HG03175 (cell line): ENCODE measurements at regions not wholly inside any gene's neighbourhood (a gene's known extent, or its start where the extent isn't known, plus 50 kb on each side); places are given as distances from the start of the nearest gene placed in this dataset.
"Not testable (repeated sequence)": the region's sequence is repeated elsewhere in the genome, so short reads cannot be mapped to it uniquely, and the experiment has no call there.

Experiments used
- ATAC-seq: cut with Tn5 transposase; IDR thresholded peaks from one replicate; pipeline ENCODE4 v1.9.1; 2021; ENCODE audit warnings: mild to moderate bottlenecking, moderate library complexity; ENCODE audit not compliant: unreplicated experiment

DNA sequence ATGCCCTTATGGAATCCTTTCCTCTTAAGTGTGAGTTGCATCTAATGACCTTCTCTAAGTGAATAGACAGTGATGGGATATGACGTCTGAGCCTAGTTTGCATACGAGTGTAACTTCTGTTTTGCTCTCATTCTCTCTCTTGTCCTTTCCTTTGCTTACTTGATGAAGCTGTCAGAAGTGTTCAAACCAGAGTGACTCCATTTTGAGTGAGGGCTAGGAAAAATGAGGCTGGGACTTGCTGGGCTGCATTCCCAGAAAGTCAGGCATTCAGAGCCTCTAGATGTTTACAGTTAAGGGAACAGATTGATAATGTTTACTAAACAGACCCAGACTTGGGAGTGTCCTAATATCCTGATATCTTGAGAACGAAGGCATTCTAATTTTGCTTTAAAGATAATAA is 311.2 kb upstream of the SOX4 start:
- not testable (repeated sequence) for ATAC-seq

GRCh38 chr6:21284166-21284565 is 309.4 kb upstream of the SOX4 start:
- no peak for ATAC-seq

DNA sequence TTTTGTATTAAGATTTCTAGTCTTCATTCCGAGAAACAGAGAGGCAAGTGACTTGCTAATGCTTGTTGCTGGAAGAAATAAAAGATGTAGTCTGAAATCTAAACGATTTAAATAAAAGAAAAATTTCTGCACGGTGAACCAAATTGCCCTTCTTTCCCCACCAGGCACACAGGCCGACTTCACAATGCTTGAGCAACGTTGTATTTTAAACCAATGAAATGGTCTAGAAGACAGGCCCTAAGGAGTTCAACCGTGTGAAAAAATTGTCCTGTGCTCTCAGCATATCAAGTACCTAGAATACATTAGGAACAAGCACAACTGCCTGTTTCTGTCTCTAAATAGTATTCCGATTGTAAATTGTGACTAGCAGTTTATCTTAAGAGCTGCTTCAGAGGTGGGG is 308.8 kb upstream of the SOX4 start:
- ATAC-seq = no peak

- ATAC-seq = no peak
These were observed 299.4 kb upstream of the SOX4 start for GRCh38 chr6:21294144-21294543.

DNA sequence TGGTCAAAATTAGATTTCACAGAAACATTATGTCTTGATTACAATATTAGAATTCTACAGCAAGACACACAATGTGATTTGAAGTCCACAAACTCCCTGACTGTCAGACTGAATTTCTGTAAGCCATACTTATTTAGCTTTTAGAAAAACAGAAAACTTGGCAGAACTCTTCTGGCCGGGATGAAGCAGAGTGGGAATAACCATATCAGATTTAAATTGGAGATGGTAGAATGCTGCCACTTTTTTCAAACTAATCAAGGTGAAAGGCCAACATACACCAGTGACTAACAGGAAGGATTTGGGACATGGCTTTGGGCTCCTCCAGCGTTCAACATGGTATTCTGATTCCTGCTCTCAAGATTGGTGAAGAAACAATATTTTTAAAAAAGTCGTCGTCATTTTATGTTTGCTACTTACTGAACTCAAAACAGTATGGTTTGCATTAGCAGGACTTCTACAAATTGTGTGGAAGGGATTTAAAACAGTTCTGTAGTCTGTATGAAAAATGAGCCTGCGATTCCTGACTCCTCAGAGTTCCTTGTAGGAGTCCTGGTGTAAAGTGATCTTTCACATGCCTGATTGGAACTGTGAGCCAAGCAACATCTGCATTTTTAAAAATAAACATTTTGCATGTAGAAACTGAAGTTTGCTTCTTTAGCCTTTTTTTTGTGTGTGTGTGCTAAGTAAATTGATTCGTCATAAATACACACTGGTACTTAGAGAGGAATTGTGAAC is 297.9 kb upstream of the SOX4 start:
- no peak for ATAC-seq

DNA sequence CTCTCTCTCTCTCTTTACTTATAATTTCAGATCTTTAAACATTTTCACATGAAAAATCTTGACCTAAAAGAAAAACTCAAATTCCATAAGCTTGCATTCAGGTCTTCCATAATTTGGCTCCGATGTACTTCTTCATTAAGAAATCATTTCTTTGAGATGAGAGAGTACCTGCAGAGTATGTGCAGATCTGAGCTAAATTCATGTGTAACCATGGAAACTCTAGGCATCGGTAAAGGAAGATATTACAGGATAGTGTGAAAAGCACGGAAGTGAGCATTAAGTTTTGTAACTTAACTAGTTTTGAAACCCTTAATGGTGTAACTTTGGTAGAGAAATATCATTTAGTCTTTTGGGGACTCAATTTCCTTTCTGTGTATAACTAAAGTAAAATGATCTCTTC is 295.9 kb upstream of the SOX4 start:
- no peak for ATAC-seq

DNA sequence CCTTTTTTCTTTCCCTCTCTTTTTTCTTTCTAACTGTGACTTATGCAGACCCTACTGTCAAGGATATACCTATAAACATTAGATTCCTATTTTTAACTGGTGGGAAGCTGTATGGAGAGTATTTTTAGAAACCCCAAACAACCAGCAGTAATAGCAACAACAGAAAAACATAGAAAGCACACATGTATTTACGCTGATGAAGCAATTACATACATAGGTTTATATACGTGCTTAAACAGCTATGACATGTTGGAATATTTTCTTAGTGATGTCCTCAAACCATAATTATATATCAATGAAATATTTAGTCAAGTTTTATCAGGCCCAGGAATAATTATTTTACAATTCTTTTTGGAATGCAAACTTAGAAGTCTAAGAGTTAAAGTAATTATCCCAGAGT is 294.3 kb upstream of the SOX4 start:
- ATAC-seq = no peak

DNA sequence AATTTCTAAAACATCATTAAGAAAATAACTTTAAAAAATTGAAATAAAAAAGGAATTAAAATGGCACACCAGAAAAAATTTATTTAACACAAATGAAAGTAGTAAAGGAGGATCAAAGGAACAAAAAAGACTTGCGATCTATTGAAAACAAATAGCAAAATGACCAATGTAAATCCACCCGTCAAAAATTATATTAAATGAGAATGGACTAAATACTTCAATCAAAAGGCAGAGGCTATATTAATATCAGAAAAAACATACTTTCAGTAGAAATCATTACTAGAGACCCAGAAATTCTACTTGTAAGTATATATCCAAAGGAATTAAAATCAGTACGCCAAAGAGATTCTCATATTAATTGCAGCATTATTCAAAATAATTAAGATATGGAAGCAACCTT is 293.1 kb upstream of the SOX4 start:
- no peak for ATAC-seq

GRCh38 chr6:21305893-21306332 is 287.6 kb upstream of the SOX4 start:
- no peak for ATAC-seq

GRCh38 chr6:21306546-21306945 is 287.0 kb upstream of the SOX4 start:
- no peak for ATAC-seq

DNA sequence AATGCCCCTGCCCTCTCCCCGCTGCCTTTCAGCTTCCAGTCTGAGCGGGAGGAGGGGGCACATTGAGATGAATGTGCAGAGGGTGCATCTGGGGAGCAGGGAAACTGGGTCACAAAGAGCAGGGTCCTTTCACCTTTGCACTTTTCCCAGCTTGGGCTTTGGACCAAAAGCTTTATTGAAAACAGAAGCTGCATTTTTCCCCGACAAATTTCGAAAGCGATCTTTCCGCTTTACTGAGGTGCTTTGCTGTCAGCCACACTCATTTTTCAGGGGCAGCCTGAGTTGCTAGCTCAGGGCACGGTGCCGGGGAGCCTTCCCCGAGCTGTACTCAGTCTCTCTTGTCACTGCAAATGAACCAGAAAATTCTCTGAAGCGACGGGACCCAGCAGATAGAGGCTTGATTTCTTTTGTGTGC is 283.7 kb upstream of the SOX4 start:
- no peak for ATAC-seq

- ATAC-seq = no peak
These were observed 282.9 kb upstream of the SOX4 start for GRCh38 chr6:21310568-21311140.

DNA sequence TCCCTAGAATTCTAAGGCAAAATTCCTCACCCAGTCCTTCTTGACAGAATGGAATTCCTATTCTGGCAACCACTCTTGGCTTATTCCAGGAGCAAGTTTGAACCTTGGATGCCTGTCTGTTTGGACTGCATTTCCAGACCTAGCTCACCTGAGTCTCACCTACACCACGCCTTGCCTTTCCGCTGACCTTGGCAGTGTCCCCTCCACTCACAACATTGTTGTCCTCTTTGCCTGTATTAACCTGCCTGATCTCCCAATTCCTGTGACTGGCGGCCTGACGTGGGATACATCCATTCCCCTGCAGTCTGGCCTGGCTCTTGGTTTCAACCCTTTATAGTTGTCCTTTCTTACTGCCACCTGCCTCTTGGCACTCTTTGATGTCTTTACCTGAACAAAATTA is 281.4 kb upstream of the SOX4 start:
- ATAC-seq = no peak

- no peak for ATAC-seq
These were observed 275.9 kb upstream of the SOX4 start for GRCh38 chr6:21317642-21318041.

DNA sequence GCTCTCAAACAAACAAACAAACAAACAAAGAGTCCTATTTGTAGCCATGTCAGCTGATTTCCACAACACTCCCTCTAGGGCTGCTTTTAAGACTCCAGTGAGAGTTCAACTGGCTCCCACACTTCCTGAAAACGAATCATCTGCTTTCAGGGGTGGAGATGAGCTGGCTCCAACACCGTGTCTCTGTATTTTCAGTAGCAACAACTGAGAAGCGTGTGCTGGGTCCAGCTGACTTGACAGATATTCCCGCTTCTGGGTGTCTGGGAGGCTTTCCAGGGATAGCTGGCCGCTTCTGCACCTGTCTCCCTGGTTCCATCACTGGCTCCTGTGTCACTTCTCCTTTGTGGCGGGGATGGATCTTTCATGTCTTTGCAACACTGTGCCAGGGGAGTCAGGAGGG is 272.5 kb upstream of the SOX4 start:
- no peak for ATAC-seq

DNA sequence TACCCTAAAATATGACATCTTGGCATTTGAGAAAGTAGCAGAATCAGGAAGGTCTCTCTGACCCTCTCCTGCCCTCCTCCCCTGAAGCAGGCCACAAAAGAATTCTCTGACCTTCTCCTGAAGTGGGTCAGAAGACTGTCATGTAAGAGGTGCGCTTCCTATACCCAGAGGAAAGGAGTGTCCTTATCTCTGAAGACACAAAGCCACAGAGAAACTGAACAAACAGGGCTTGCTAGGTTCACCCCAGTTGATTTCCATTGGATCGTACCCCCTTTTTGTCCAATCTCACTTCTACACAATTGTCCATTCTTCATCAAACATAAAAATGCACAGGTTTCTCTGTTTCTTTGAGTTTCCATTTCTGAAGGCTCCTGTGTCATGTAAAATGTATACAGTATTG is 272.0 kb upstream of the SOX4 start:
- no peak for ATAC-seq

DNA sequence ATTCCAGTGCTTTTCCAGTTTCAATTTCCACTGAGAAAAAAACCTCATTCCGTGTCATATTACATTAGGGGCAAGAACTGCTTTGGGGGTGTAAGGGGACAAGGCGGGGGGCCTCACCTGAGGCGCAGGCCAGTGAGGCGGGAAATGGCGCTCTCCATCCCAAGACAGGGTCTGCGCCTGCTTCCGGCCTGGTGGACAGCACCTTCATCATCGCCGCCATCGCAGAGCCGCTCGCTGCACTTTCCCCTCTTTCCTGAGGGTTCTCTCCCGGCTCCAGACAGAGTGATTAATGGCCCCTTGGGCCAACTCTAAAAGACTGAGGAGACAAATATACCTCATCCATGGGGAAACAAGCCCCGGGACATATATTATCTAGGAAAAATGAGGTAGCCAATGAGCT is 270.0 kb upstream of the SOX4 start:
- ATAC-seq = no peak

- no peak for ATAC-seq
These were observed 268.2 kb upstream of the SOX4 start for GRCh38 chr6:21325201-21325856.

DNA sequence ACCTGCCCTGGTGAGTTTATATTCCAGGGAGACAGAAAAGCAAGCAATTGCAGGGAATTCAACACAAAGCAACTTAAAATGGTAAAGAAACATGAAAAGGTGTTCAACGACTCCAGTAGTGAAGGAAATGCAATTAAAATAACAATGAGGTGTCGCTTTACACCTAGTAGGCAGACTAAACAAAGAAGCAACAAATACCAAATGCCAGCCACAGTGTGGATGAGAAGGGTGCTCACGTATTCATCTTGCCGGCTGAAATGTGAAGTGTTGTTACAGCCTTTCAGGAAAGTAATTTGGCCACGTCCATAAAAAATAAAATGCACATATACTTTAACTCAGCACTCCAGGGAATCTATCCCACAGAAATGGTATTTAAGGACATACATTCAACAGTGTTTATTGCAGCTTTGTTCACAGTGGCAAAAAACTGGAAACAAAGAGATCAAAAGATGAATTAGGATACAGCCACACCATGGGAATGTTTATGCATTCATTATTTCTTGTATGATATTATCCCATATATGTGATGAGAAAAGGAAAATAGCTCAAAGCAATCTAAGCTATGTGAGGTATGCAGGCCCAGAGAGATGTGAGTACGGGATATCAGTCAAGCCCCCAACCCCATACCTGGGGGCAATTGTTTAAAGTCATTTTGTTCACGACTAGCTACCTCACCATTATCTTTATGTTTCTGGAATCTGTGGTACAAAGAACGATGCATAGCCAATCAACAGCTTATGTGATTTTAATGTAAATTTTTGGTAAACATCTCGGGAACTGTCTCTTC is 266.0 kb upstream of the SOX4 start:
- ATAC-seq = no peak

DNA sequence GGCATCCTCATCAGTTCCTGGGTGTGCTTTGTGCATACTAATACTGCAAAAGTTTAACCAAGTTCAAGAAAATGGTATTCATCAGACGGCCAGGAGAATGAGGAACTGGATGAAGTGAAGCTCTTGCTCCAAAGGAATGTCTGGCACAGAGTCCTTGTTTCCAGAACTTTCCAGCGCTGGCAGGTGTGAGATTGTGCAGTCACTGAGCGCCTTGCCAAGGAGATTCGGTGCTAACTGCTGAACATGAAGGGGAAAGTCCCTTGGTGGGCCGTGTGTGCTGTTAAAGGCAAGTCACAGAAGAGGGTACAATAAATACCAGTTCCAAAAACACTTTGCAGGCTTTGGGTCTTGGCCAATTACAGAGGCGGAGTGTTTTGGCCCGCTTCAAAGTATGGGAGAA is 262.3 kb upstream of the SOX4 start:
- no peak for ATAC-seq

DNA sequence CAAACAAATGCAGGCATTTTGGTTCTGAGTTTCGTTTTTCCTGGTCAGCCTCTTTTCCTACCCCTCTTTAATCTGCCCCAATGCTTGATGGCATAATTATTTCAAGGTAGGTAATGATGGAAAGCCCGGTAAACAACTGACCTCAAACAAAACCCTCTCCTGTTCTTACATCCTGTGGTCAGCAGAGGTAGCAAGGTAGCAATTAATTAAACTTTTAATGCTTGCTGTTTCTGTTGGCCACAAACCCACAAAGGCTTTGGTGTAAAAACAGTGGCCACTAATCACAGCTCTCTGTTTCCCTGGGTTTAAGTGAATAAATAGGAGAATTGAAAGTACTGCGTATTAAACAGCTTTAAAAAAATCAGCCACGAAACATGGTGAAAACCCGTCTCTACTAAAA is 261.5 kb upstream of the SOX4 start:
- no peak for ATAC-seq

DNA sequence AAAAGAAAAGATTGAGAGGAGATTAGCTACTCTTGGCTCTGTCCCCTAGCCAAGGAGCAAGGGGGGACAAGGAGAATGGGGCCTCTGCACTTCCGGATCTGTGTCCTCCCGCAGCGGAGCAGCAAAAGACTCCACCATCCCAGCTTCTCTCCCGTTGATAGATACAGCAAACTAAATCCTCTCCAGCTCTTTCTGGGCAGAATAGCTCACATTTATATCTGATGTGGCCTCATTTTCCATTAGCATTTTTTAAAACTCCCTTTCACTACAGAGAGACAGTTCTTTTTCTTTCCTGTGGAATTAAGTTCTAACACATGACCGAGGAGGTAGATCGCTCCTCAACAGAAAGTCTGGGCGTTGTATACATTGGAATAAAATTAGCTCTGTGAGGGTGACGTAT is 260.9 kb upstream of the SOX4 start:
- no peak for ATAC-seq
